Fibroblast of skin of right biceps (primary cell): ENCODE measurements at regions not wholly inside any gene's neighbourhood (a gene's known extent, or its start where the extent isn't known, plus 50 kb on each side); places are given as distances from the start of the nearest gene placed in this dataset.
A peak's percentile ranks its signal among the peaks of the same experiment; 100 is the strongest.
"Not testable (repeated sequence)": the region's sequence is repeated elsewhere in the genome, so short reads cannot be mapped to it uniquely, and the experiment has no call there.

Source experiments
- DNase-seq: peaks from one replicate; pipeline ENCODE4 v3.0.0-alpha.2; 2013

- peak; percentile 84 for DNase-seq
These were observed 504.2 kb upstream of the PROK2 start for GRCh38 chr3:72288955-72289691.

- no peak for DNase-seq
These were observed 503.0 kb upstream of the PROK2 start for GRCh38 chr3:72287956-72288355.

DNA sequence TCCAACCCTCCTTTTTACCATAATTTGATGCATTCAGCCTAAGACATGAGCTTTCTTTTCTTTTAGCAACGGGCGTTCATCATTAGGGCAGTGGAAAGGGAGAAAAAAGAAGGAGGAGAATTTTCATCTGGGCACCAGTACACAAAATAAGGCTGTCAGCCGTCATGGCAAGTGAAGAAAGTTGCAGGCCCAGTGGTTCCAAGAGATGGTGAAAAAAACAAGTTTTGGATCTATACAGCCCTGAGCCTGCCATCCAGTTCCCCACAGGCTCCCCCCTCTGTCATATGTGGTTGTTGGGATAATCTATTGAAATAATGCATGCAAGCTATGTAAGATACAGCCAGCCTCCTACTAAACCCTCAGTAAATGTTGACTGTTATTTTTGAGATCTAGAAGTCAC is 500.6 kb upstream of the PROK2 start:
- no peak for DNase-seq

DNA sequence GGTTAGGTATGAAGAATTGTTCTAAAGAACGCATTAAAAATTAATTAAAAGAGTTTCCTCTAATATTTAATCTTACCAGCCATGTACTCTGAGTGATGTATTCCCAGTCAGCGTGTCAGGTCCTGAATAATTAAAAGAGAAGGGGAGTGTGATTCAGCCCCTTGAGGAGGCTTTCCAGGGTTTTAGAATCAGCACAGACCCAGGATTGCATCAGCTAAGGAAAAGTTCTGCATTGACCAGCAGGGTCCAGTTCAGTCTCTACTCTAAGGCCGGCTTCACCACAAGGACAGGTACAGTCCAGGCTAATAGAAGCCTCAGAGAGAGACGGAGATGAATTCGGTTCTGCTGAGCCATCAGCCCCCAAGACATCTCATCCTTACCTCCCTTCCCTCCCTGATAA is 499.5 kb upstream of the PROK2 start:
- no peak for DNase-seq

DNA sequence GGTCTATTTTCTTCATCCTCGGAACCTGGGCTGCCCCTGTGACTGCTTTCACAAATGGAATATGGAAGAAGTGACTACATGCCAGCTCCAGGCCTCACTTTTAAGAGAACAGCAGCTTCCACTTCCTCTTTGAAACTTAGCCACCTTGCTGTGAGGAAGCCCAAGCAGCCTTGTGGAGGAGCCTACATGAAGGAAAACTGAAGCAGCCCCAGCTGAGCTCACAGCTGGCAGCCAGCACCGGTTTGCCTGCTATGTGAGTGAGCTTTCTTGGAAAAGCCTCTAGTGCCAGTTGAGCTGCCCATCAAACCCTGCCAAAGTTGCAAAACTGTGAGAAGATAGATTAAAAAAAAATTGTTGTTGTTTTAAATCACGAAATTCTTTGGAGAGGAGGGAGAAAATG is 498.0 kb upstream of the PROK2 start:
- DNase-seq = no peak

GRCh38 chr3:72281551-72281950 is 496.6 kb upstream of the PROK2 start:
- no peak for DNase-seq

- no peak for DNase-seq
These were observed 495.9 kb upstream of the PROK2 start for GRCh38 chr3:72280876-72281275.

- no peak for DNase-seq
These were observed 494.7 kb upstream of the PROK2 start for GRCh38 chr3:72279631-72280041.

DNA sequence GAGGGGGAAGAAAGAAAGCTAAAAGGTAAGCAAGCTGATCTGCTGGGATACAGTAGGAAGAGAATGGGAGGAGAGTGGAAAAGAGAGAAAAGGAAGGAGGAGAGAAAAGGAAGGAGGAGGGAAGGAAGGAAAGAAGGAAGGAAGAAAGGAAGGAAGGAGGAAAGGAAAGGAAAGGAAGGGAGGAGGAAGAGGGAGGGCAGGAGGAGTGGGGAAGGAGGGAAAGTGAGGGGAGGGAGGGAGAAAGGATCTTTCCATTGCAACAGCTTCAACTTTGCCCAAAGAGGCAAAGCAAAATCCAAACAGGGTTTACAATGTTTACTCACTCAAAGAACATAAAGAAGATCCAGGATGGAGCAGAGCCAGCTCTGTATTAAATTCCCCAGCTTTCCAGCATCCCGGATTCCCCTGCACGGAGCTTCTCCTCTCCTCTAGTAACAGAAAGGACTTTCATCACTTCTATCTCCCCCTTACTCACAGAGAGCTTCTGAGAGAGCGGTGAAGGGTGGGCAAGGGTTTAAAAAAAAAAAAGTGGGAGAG is 494.2 kb upstream of the PROK2 start:
- DNase-seq = no peak

GRCh38 chr3:72278349-72279067 is 493.6 kb upstream of the PROK2 start:
- no peak for DNase-seq

DNA sequence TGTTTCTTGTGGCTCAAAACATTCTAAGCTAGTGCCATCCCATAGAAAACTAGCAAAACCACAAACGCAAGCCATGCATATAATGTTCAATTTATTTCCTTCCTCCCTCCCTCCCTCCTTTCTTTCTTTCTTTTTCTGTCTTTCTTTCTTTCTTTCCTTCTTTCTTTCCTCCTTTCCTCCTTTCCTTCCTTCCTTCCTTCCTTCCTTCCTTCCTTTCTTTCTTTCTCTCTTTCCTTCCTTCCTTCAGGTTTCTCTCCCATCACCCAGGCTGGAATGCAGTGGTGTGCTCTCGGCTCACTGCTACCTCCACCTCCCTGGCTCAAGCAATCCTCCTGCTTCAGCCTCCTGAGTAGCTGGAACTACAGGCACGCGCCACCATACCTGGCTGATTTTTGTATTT is 492.8 kb upstream of the PROK2 start:
- DNase-seq = no peak

GRCh38 chr3:72276806-72277205 is 491.9 kb upstream of the PROK2 start:
- DNase-seq = no peak

DNA sequence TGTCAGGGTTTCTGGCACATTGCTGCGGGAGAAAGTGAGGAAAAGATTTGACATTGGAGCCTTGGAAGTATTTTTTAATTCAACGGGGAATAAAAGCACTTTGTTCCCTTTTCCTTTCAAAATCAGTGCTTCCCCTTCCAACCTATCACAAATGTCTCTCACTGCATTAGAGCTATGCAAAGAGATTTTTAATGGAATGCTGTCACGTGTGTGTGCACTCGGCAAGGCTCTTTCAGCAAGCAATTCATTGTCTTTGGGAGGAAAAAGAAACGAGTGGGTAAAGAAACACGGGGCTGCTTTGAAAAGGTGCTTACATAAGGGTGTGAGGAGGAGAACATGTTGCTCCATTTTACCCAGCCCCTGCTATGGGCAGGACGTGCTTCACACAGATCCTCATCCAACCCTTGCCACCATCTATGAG is 490.4 kb upstream of the PROK2 start:
- DNase-seq = no peak

DNA sequence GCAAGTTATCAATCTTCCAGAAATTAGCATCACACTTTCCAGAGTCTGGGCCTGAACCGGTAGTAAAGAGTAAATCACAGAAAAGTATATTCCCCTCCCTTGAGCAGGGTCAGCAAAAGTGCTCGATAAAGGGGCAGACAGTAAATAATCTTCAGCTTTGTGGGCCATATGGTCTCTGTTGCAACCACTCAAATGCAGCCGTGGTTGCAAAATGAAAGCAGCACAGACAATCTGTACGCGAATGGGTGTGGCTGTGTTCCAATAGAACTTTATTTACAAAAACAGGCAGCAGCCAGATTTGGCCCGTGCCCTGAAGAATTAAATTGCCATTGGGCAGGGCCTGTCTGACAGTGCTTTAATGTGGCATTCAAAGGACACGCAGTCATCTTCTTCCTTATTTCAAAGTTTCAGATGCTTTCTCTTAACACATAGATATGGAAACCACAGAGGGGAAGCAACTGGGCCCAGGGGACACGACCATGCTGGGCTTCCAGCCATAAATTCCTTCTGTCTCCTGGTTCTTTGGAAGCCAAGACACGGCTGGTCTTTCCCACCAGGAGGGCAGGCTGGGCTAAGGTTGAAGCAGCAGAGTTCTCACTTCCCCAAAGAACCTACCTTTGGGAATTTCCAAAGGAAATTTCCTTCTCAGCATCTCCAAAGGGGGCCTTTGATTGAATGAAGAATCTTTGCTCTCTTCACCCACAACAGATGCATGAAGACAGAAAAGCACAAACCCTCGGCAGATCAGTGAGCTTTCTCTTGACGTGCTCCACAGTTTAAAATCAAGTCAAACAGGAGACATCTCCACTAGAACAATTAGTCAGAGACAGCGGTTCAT is 489.8 kb upstream of the PROK2 start:
- DNase-seq = peak; percentile 94

- peak; percentile 98 for DNase-seq
These were observed 488.7 kb upstream of the PROK2 start for GRCh38 chr3:72273615-72274014.

- DNase-seq = no peak
These were observed 487.4 kb upstream of the PROK2 start for GRCh38 chr3:72272356-72272755.

- DNase-seq = no peak
These were observed 487.0 kb upstream of the PROK2 start for GRCh38 chr3:72271923-72272322.

DNA sequence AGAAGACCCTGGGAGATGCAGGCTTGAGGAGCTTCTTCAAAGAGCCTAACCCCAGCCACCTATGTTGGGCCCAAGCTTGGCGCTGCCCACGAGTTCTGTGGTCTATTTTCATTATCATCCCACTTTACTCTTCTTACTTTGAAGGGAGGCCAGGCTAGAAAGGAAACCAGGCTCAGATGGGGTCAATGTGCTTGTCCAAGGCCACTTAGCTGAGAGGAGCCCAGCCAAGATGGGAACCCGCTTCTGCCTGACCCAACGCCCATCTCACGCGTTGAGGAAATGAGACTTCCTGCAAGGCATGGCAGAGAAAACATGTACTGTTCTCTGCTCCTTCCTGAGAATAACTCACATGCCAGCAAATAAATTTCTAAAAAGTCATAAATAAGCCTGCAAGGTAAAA is 486.3 kb upstream of the PROK2 start:
- DNase-seq = no peak

DNA sequence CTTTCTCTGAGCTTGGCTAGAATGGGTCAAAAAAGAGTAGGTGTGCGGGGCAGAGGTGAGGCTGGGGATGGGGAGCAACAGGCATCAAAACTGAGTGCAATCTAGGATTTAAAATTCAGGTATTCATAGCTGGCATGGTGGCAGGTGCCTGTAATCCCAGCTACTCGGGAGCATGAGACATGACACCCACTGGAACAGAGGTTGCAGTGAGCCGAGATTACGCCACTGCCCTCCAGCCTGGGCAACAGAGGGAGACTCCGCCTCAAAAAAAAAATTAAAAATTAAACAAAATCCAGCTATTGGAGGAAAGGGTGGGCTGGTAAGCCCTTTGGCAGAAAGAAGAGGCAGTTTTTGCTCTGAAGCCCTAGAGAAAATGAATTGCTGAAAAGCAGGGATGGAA is 485.8 kb upstream of the PROK2 start:
- DNase-seq = no peak

GRCh38 chr3:72270072-72270681 is 485.2 kb upstream of the PROK2 start:
- DNase-seq = peak; percentile 97

DNA sequence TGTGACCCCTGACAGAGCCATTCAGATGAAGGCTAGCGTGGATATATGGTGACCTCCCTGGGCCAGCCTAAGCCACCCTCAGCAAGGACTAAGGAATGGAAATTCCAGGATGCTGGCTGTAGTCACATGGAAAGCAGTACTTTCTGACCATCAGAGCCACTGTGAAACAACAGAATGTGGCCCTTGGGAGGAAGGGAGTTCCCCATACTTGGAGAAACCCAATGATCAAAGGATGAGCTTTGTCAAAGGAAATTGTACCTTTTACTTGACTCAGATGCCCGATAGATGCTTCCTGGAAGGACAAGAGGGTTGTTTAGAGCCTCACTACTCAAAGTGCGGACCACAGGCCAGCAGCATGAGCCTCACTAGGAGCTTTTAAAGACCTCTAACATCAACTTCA is 484.5 kb upstream of the PROK2 start:
- DNase-seq = no peak

DNA sequence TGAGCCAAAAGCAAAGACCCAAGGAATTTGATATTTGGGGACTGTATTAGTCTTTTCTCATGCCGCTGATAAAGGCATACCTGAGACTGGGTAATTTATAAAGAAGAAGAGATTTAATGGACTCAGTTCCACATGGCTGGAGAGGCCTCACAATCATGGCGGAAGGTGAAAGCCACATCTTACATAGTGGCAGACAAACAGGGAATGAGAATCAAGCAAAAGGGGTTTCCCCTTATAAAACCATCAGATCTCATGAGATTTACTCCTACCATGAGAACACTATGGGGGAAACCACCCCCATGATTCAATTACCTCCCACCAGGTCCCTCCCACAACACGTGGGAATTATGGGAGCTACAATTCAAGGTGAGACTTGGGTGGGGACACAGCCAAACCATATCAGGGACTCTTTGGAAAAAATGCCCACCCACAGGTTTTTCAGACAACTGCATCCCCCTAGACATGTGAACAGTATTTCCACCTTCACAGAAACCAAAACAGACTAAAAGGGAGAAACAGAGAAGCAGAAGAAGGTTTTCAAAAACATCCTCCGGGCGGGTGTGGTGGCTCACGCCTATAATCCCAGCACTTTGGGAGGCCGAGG is 482.1 kb upstream of the PROK2 start:
- not testable (repeated sequence) for DNase-seq

DNA sequence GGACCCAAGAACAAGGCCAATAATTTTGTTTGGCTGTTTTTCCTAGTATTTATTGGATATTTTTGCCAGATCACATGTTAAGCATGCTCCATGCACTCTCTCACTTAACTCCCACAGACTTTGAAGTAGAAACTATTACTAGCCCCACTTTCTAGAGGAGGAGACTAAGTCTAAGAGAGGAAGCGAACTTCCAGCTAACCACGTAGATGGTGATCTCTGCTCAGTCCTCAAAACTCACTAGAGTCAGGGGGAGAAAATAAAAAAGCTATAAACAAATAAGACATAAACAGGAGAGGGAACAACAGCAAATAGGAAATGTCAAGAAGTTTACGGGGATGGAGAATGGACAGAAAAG is 481.0 kb upstream of the PROK2 start:
- DNase-seq = no peak
